HG03045 (cell line): ENCODE measurements at regions not wholly inside any gene's neighbourhood (a gene's known extent, or its start where the extent isn't known, plus 50 kb on each side); places are given as distances from the start of the nearest gene placed in this dataset.

ENCODE experiments used
- ATAC-seq: cut with Tn5 transposase; IDR thresholded peaks from one replicate; pipeline ENCODE4 v1.9.1; 2021; ENCODE audit warnings: mild to moderate bottlenecking, moderate library complexity; ENCODE audit not compliant: unreplicated experiment

GRCh38 chr16:73150786-73151185 lies 102.9 kb upstream of the ZFHX3 start:
- no peak for ATAC-seq

- ATAC-seq, result no peak
Measured at GRCh38 chr16:73149334-73149733, 101.4 kb upstream of the ZFHX3 start.

- no peak for ATAC-seq
Measured at GRCh38 chr16:73147958-73148357, 100.0 kb upstream of the ZFHX3 start.

- no peak for ATAC-seq
Measured at GRCh38 chr16:73145166-73145880, 97.4 kb upstream of the ZFHX3 start.

GRCh38 chr16:73143576-73144422 lies 95.9 kb upstream of the ZFHX3 start:
- no peak for ATAC-seq

GRCh38 chr16:73143002-73143401 lies 95.1 kb upstream of the ZFHX3 start:
- no peak for ATAC-seq

- no peak for ATAC-seq
Measured at GRCh38 chr16:73142053-73142854, 94.3 kb upstream of the ZFHX3 start.

- ATAC-seq, result no peak
Measured at GRCh38 chr16:73140929-73141328, 93.0 kb upstream of the ZFHX3 start.

GRCh38 chr16:73131156-73131862 lies 83.4 kb upstream of the ZFHX3 start:
- ATAC-seq, result no peak

- ATAC-seq, result no peak
Measured at GRCh38 chr16:73129455-73129854, 81.5 kb upstream of the ZFHX3 start.

GRCh38 chr16:73126525-73126853 lies 78.6 kb upstream of the ZFHX3 start:
- ATAC-seq, result no peak

GRCh38 chr16:73125850-73126524 lies 78.1 kb upstream of the ZFHX3 start:
- no peak for ATAC-seq

GRCh38 chr16:73124665-73125375 lies 76.9 kb upstream of the ZFHX3 start:
- ATAC-seq, result no peak

GRCh38 chr16:73124097-73124652 lies 76.2 kb upstream of the ZFHX3 start:
- ATAC-seq, result no peak

- ATAC-seq, result no peak
Measured at GRCh38 chr16:73122604-73123391, 74.9 kb upstream of the ZFHX3 start.

- ATAC-seq, result no peak
Measured at GRCh38 chr16:73116576-73116975, 68.6 kb upstream of the ZFHX3 start.

GRCh38 chr16:73113336-73113735 lies 65.4 kb upstream of the ZFHX3 start:
- no peak for ATAC-seq

GRCh38 chr16:73108195-73108963 lies 60.5 kb upstream of the ZFHX3 start:
- ATAC-seq, result no peak
